ENCODE measurements at regions not wholly inside any gene's neighbourhood (a gene's known extent, or its start where the extent isn't known, plus 50 kb on each side); places are given as distances from the start of the nearest gene placed in this dataset.

GRCh38 chr1:73736125-73736524 lies 461.9 kb downstream of the LRRIQ3 start:
- no peak overlapping the region for H3K4me3 ChIP-seq
- no peaks in the 10 kb centered on the region for H3K36me3 ChIP-seq
- H3K9me3 ChIP-seq: no peaks in the 10 kb centered on the region
- no peaks in the 10 kb centered on the region for H3K4me1 ChIP-seq
- H3K27me3 ChIP-seq: no peaks in the 10 kb centered on the region
- no peak for DNase-seq
- no peak overlapping the region for H3K27ac ChIP-seq
- intact Hi-C loops (cut with DNase I; ENCODE audit: low total_unique reads): no loop called here
- TF ChIP-seq POLR2A (IDR thresholded peaks at IDR 0.05) (no peak), CTCF (IDR thresholded peaks at IDR 0.05) (no peak)

- DNase-seq: no peak
- Histone ChIP-seq H3K4me1 (no peaks in the 10 kb centered on the region), H3K4me3 (no peak overlapping the region), H3K9me3 (no peaks in the 10 kb centered on the region), H3K36me3 (no peaks in the 10 kb centered on the region), H3K27me3 (no peaks in the 10 kb centered on the region), H3K27ac (no peak overlapping the region)
- TF ChIP-seq CTCF (IDR thresholded peaks at IDR 0.05) (no peak), POLR2A (IDR thresholded peaks at IDR 0.05) (no peak)
- intact Hi-C loops (cut with DNase I; ENCODE audit: low total_unique reads): no loop called here
Measured at GRCh38 chr1:73727036-73727435, 470.9 kb downstream of the LRRIQ3 start.

GRCh38 chr1:73722055-73722454 lies 475.9 kb downstream of the LRRIQ3 start:
- H3K36me3 ChIP-seq: no peaks in the 10 kb centered on the region
- H3K4me1 ChIP-seq: no peaks in the 10 kb centered on the region
- TF ChIP-seq POLR2A (IDR thresholded peaks at IDR 0.05) (no peak), CTCF (IDR thresholded peaks at IDR 0.05) (no peak)
- no peak overlapping the region for H3K27ac ChIP-seq
- no peak for DNase-seq
- H3K27me3 ChIP-seq: no peaks in the 10 kb centered on the region
- intact Hi-C loops (cut with DNase I; ENCODE audit: low total_unique reads): no loop called here
- no peaks in the 10 kb centered on the region for H3K9me3 ChIP-seq
- no peak overlapping the region for H3K4me3 ChIP-seq

GRCh38 chr1:73717976-73718375 lies 480.0 kb downstream of the LRRIQ3 start:
- Histone ChIP-seq H3K27ac (no peak overlapping the region), H3K9me3 (no peaks in the 10 kb centered on the region), H3K4me1 (no peaks in the 10 kb centered on the region), H3K36me3 (no peaks in the 10 kb centered on the region), H3K27me3 (no peaks in the 10 kb centered on the region), H3K4me3 (no peak overlapping the region)
- no peak for DNase-seq
- intact Hi-C loops (cut with DNase I; ENCODE audit: low total_unique reads): no loop called here
- TF ChIP-seq POLR2A (IDR thresholded peaks at IDR 0.05) (no peak), CTCF (IDR thresholded peaks at IDR 0.05) (no peak)

DNA sequence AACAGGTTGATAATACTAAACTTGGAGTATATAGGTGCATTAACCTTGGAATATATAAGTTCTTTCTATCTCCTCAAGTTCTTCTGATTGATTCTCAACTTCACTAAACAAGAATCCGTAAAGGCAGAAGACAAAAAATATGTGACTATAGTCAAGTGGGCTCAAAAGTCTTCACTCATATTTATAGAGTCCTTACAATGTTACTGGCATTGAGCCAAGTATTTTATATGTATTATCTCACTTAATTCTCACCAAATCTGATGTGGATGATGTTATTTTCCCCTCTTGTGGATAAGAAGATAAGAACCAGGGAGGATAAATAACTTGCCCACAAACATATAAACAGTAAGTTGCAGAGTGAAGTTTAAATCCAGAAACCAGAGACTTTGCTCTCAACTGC lies 486.9 kb downstream of the LRRIQ3 start:
- intact Hi-C loops (cut with DNase I; ENCODE audit: low total_unique reads): no loop called here
- Histone ChIP-seq H3K4me3 (no peak overlapping the region), H3K27me3 (no peaks in the 10 kb centered on the region), H3K27ac (no peak overlapping the region), H3K36me3 (no peaks in the 10 kb centered on the region), H3K9me3 (no peaks in the 10 kb centered on the region), H3K4me1 (no peaks in the 10 kb centered on the region)
- DNase-seq: no peak
- no peak for TF ChIP-seq CTCF (IDR thresholded peaks at IDR 0.05)
- no peak for TF ChIP-seq POLR2A (IDR thresholded peaks at IDR 0.05)

All from uterus (tissue), 3 donors.